22Rv1 (cell line): ENCODE measurements at regions not wholly inside any gene's neighbourhood (a gene's known extent, or its start where the extent isn't known, plus 50 kb on each side); places are given as distances from the start of the nearest gene placed in this dataset.
A peak's percentile ranks its signal among the peaks of the same experiment; 100 is the strongest.

Source experiments
- H3K27ac ChIP-seq: fragments of 450-650 bp; 2 replicates; pipeline ENCODE4 v1.5.1; 2017
- CTCF ChIP-seq: fragments of 450-650 bp; IDR thresholded peaks from 2 replicates; pipeline ENCODE4 v1.5.1; 2017; ENCODE audit warnings: mild to moderate bottlenecking
- ZFX ChIP-seq: fragments of 450-650 bp; IDR thresholded peaks from 2 replicates; pipeline ENCODE4 v1.6.1; 2017; ENCODE audit warnings: antibody characterized with exemption, borderline replicate concordance

GRCh38 chr6:147131532-147132128 is 72.6 kb upstream of the STXBP5 start:
- no peak for TF ChIP-seq ZFX
- no peak for TF ChIP-seq CTCF
- H3K27ac ChIP-seq, result no peak overlapping the region

- H3K27ac ChIP-seq, result peak overlapping the region; percentile 14; the same call in 1 of the 2 replicates
- TF ChIP-seq CTCF, result no peak
- TF ChIP-seq ZFX, result no peak
Observed at GRCh38 chr6:147132889-147133288, 71.3 kb upstream of the STXBP5 start.

- TF ChIP-seq CTCF (no peak), ZFX (no peak)
- H3K27ac ChIP-seq, result no peak overlapping the region
Observed at GRCh38 chr6:147133669-147134068, 70.5 kb upstream of the STXBP5 start.

GRCh38 chr6:147135211-147135681 is 69.0 kb upstream of the STXBP5 start:
- no peak overlapping the region for H3K27ac ChIP-seq
- TF ChIP-seq CTCF (no peak), ZFX (no peak)

- H3K27ac ChIP-seq, result no peak overlapping the region
- TF ChIP-seq ZFX, result no peak
- TF ChIP-seq CTCF, result no peak
Observed at GRCh38 chr6:147136057-147136456, 68.2 kb upstream of the STXBP5 start.

GRCh38 chr6:147137986-147138385 is 66.2 kb upstream of the STXBP5 start:
- TF ChIP-seq CTCF (no peak), ZFX (no peak)
- H3K27ac ChIP-seq, result no peak overlapping the region

- H3K27ac ChIP-seq, result no peak overlapping the region
- TF ChIP-seq CTCF, result no peak
- TF ChIP-seq ZFX, result no peak
Observed at GRCh38 chr6:147138835-147139234, 65.4 kb upstream of the STXBP5 start.
